SK-N-SH (cell line): ENCODE measurements at regions not wholly inside any gene's neighbourhood (a gene's known extent, or its start where the extent isn't known, plus 50 kb on each side); places are given as distances from the start of the nearest gene placed in this dataset.

Source experiments
- CTCF ChIA-PET: fragments of 300-600, 350-600 bp; formaldehyde crosslinking; extraction: SDS; loops from one replicate; lab custom pipeline; 2021; lab: Yijun Ruan, JAX
- POLR2A ChIA-PET: fragments of 350-600 bp; sonication (Branson Sonifier 250); formaldehyde crosslinking; extraction: SDS; loops from one replicate; lab custom pipeline; 2020; ENCODE audit warnings: antibody characterized with exemption, inconsistent platforms; lab: Yijun Ruan, JAX
- DNase-seq: peaks from one replicate; pipeline ENCODE4 v3.0.0; 2012
- H2AFZ ChIP-seq: fragments of 200-600 bp; sonication (generic); 2 replicates; pipeline ENCODE4 v1.8.1; 2016; ENCODE audit warnings: antibody characterized with exemption, mild to moderate bottlenecking, low read depth
- H3F3A ChIP-seq: fragments of 200-600 bp; sonication (generic); replicated peaks from 2 replicates; pipeline ENCODE3; 2016; ENCODE audit warnings: antibody characterized with exemption, mild to moderate bottlenecking; ENCODE audit not compliant: insufficient read depth
- H3K27ac ChIP-seq, 2 experiments: fragments of 200-500 bp in 1 of 2; fragments of 200-600 bp in 1 of 2; sonication (Bioruptor generic) in 1 of 2; sonication (generic), shearing (Covaris generic) in 1 of 2; 2 replicates each; pipeline versions ENCODE4 v1.5.1 to v1.6.1; 2014 to 2016; ENCODE audit warnings: low read depth in 2 of 2, inconsistent platforms in 1 of 2, low read length in 1 of 2, mild to moderate bottlenecking in 1 of 2, mixed read lengths in 1 of 2
- H3K27me3 ChIP-seq: fragments of 200-600 bp; sonication (generic), shearing (Covaris generic); 2 replicates; pipeline ENCODE4 v1.6.1; 2016; ENCODE audit warnings: mixed run types; ENCODE audit not compliant: insufficient read depth
- H3K36me3 ChIP-seq, 2 experiments: fragments of 200-500 bp in 1 of 2; fragments of 200-600 bp in 1 of 2; sonication (Bioruptor generic) in 1 of 2; sonication (generic) in 1 of 2; replicated peaks in 1 of 2; 2 replicates each; pipeline versions ENCODE3 to v1.5.1; 2014 to 2016; ENCODE audit warnings: low read length in 1 of 2, mild to moderate bottlenecking in 1 of 2; ENCODE audit not compliant: insufficient read depth in 2 of 2, control insufficient read depth in 1 of 2
- H3K4me1 ChIP-seq, 2 experiments: fragments of 200-500 bp in 1 of 2; fragments of 200-600 bp in 1 of 2; sonication (Bioruptor generic) in 1 of 2; sonication (generic), shearing (Covaris generic) in 1 of 2; 2 replicates each; pipeline versions ENCODE4 v1.5.1 to v1.6.1; 2014 to 2016; ENCODE audit warnings: low read depth in 1 of 2, low read length in 1 of 2, mixed run types in 1 of 2; ENCODE audit not compliant: insufficient read depth in 2 of 2, control insufficient read depth in 1 of 2
- H3K4me2 ChIP-seq: fragments of 200-600 bp; sonication (generic), shearing (Covaris generic); 2 replicates; pipeline ENCODE4 v1.6.1; 2017; ENCODE audit warnings: mixed run types
- H3K4me3 ChIP-seq, 2 experiments: fragments of 200-500 bp in 1 of 2; fragments of 200-600 bp in 1 of 2; sonication (Bioruptor generic) in 1 of 2; sonication (generic), shearing (Covaris generic) in 1 of 2; 2 replicates each; pipeline versions ENCODE4 v1.5.1 to v1.8.1; 2014 to 2016; ENCODE audit warnings: low read depth in 2 of 2, inconsistent platforms in 1 of 2, low read length in 1 of 2, mild to moderate bottlenecking in 1 of 2, mixed read lengths in 1 of 2, moderate library complexity in 1 of 2
- H3K79me2 ChIP-seq: fragments of 200-600 bp; sonication (generic); 2 replicates; pipeline ENCODE4 v1.8.1; 2017; ENCODE audit warnings: mild to moderate bottlenecking; ENCODE audit not compliant: insufficient read depth
- H3K9ac ChIP-seq: fragments of 200-600 bp; sonication (generic); 2 replicates; pipeline ENCODE4 v1.6.1; 2017; ENCODE audit warnings: mixed run types
- H3K9me2 ChIP-seq: fragments of 200-600 bp; sonication (generic); 2 replicates; pipeline ENCODE4 v1.6.1; 2017; ENCODE audit warnings: mixed run types
- H3K9me3 ChIP-seq: fragments of 200-600 bp; sonication (generic); 2 replicates; pipeline ENCODE4 v1.6.1; 2017; ENCODE audit warnings: mixed run types, mild to moderate bottlenecking, moderate library complexity
- H4K20me1 ChIP-seq: fragments of 200-600 bp; sonication (generic); 2 replicates; pipeline ENCODE4 v1.6.1; 2017; ENCODE audit warnings: mild to moderate bottlenecking, mixed run types; ENCODE audit not compliant: insufficient read depth
- CHD2 ChIP-seq: fragments of 150-350 bp; IDR thresholded peaks from 2 replicates; pipeline ENCODE4 v1.6.1; 2018; ENCODE audit warnings: low read length; ENCODE audit not compliant: partially characterized antibody
- CTCF ChIP-seq: fragments of 200-600 bp; sonication (generic); IDR thresholded peaks from 2 replicates; pipeline ENCODE4 v1.6.1; 2017; ENCODE audit warnings: antibody characterized with exemption, mild to moderate bottlenecking, moderate library complexity
- ELF1 ChIP-seq: IDR thresholded peaks from 2 replicates; pipeline ENCODE4 v1.4.0; 2012
- EP300 ChIP-seq, 2 experiments: IDR thresholded peaks; 2 replicates each; pipeline versions ENCODE4 v1.4.0 to v1.6.1; 2012; ENCODE audit warnings: borderline replicate concordance in 1 of 2, low read depth in 1 of 2, low read length in 1 of 2
- FOXJ3 ChIP-seq: sonication (generic); formaldehyde crosslinking; IDR thresholded peaks from 2 replicates; pipeline ENCODE4 v1.5.1; 2020; ENCODE audit warnings: mild to moderate bottlenecking, missing genetic modification reagents
- FOXM1 ChIP-seq: IDR thresholded peaks from 2 replicates; pipeline ENCODE4 v1.4.0; 2012; ENCODE audit warnings: low read depth, mild to moderate bottlenecking
- GABPA ChIP-seq: IDR thresholded peaks from 2 replicates; pipeline ENCODE4 v1.4.0; 2012; ENCODE audit warnings: low read depth, mild to moderate bottlenecking
- JUND ChIP-seq: IDR thresholded peaks from 2 replicates; pipeline ENCODE4 v1.4.0; 2012
- MEF2A ChIP-seq: IDR thresholded peaks from 2 replicates; pipeline ENCODE4 v1.4.0; 2012; ENCODE audit warnings: low read depth, borderline replicate concordance
- NRF1 ChIP-seq: IDR thresholded peaks from 2 replicates; pipeline ENCODE4 v1.6.1; 2012; ENCODE audit warnings: low read depth, mild to moderate bottlenecking, low read length
- POLR2AphosphoS5 ChIP-seq: IDR thresholded peaks from 2 replicates; pipeline ENCODE4 v1.6.1; 2012; ENCODE audit warnings: low read depth, low read length
- RAD21 ChIP-seq: IDR thresholded peaks from 2 replicates; pipeline ENCODE4 v1.6.1; 2012; ENCODE audit warnings: mild to moderate bottlenecking, low read length
- RCOR1 ChIP-seq: fragments of 150-350 bp; IDR thresholded peaks from 2 replicates; pipeline ENCODE4 v1.6.1; 2017; ENCODE audit warnings: antibody characterized with exemption, low read length
- REST ChIP-seq: IDR thresholded peaks from 2 replicates; pipeline ENCODE4 v1.6.1; 2012; ENCODE audit warnings: mild to moderate bottlenecking, low read depth, low read length, moderate library complexity
- RXRA ChIP-seq: IDR thresholded peaks from 2 replicates; pipeline ENCODE4 v1.4.0; 2012; ENCODE audit warnings: low read depth, mild to moderate bottlenecking, borderline replicate concordance
- SIN3A ChIP-seq: IDR thresholded peaks from 2 replicates; pipeline ENCODE4 v1.6.1; 2012; ENCODE audit warnings: low read depth, mild to moderate bottlenecking, low read length, moderate library complexity, borderline replicate concordance
- TCF12 ChIP-seq: IDR thresholded peaks from 2 replicates; pipeline ENCODE4 v1.4.0; 2012
- TEAD4 ChIP-seq: IDR thresholded peaks from 2 replicates; pipeline ENCODE4 v1.4.0; 2012; ENCODE audit warnings: mild to moderate bottlenecking, borderline replicate concordance; ENCODE audit not compliant: insufficient read depth
- USF2 ChIP-seq: fragments of 150-350 bp; IDR thresholded peaks from 2 replicates; pipeline ENCODE4 v1.6.1; 2017; ENCODE audit warnings: antibody characterized with exemption, low read length, low read depth, borderline replicate concordance
- WGBS: methylation state at CpG from one replicate; pipeline ENCODE4 v1.1.6; 2017; ENCODE audit warnings: low lambda C conversion rate; 5-methylcytosine and 5-hydroxymethylcytosine counted together
- TF ChIP-seq, protein P1 (sequence below): IDR thresholded peaks from 2 replicates; pipeline ENCODE4 v1.4.0; 2012; ENCODE audit warnings: low read depth
- TF ChIP-seq, protein P2 (sequence below): IDR thresholded peaks from 2 replicates; pipeline ENCODE4 v1.4.0; 2012; ENCODE audit warnings: low read depth, borderline replicate concordance
- TF ChIP-seq, protein P3 (sequence below): IDR thresholded peaks from 2 replicates; pipeline ENCODE4 v1.4.0; 2012; ENCODE audit warnings: low read depth, borderline replicate concordance
- TF ChIP-seq, protein P4 (sequence below): IDR thresholded peaks from 2 replicates; pipeline ENCODE4; 2012

- peak overlapping the region; percentile 51 to 95; a peak in 3 of 4 replicates for H3K27ac ChIP-seq
- no peaks in the 10 kb centered on the region for H3K27me3 ChIP-seq
- peak overlapping the region; percentile 33 for H3K4me2 ChIP-seq
- peak overlapping the region; percentile 63 for H3K9ac ChIP-seq
- peaks cover 11% of the 10 kb centered on the region for H3F3A ChIP-seq
- peak; percentile 34 for DNase-seq
- no peak overlapping the region for H3K4me3 ChIP-seq
- WGBS, result 5% methylated on average over 3 of the region's 3 CpGs
- no peaks in the 10 kb centered on the region for H3K79me2 ChIP-seq
- no peaks in the 10 kb centered on the region for H3K9me2 ChIP-seq
- H3K4me1 ChIP-seq, result peaks cover 6 to 14% of the 10 kb centered on the region in 2 experiments
- no peaks in the 10 kb centered on the region for H4K20me1 ChIP-seq
- no peaks in the 10 kb centered on the region for H3K9me3 ChIP-seq
- no peaks in the 10 kb centered on the region for H3K36me3 ChIP-seq
- CTCF ChIA-PET, result interaction anchor here (1.0 to 1.3 kb wide), 2 partner anchors 9 to 324 kb away, joined by 3 read pairs; partner anchors contain the start of gene ENC1
- POLR2A ChIA-PET, result no interaction called here
- peak overlapping the region; percentile 11; the same call in 1 of the 2 replicates for H2AFZ ChIP-seq
- TF ChIP-seq USF2 (no peak), FOXJ3 (CRISPR knock-in tag) (0 out of 2 replicates have a peak, but pooled peaks have one; percentile 19), GABPA (no peak), TEAD4 (peak; percentile 87), FOXM1 (peak; percentile 81; the same call in 1 of the 2 replicates), REST (peak; percentile 28; the same call in 1 of the 2 replicates), NRF1 (no peak), RAD21 (no peak), MEF2A (no peak), RXRA (peak; percentile 80; the same call in 1 of the 2 replicates), CTCF (no peak), CHD2 (no peak), SIN3A (no peak; the same call in 1 of the 2 replicates), TCF12 (peak; percentile 82), EP300 (IDR thresholded peaks at IDR 0.05; ENCODE audit: borderline replicate concordance in 1 of 2, low read depth in 1 of 2, low read length in 1 of 2) (peak in 1 of 2 experiments; percentile 77; a peak in 2 of 4 replicates), RCOR1 (no peak), ELF1 (no peak), JUND (no peak; the same call in none of the 2 replicates), POLR2AphosphoS5 (peak; percentile 48; the same call in 1 of the 2 replicates)
- TF ChIP-seq, protein P1, sequence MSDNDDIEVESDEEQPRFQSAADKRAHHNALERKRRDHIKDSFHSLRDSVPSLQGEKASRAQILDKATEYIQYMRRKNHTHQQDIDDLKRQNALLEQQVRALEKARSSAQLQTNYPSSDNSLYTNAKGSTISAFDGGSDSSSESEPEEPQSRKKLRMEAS, result peak; percentile 81
- TF ChIP-seq, protein P2, sequence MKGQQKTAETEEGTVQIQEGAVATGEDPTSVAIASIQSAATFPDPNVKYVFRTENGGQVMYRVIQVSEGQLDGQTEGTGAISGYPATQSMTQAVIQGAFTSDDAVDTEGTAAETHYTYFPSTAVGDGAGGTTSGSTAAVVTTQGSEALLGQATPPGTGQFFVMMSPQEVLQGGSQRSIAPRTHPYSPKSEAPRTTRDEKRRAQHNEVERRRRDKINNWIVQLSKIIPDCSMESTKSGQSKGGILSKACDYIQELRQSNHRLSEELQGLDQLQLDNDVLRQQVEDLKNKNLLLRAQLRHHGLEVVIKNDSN, result no peak
- TF ChIP-seq, protein P3, sequence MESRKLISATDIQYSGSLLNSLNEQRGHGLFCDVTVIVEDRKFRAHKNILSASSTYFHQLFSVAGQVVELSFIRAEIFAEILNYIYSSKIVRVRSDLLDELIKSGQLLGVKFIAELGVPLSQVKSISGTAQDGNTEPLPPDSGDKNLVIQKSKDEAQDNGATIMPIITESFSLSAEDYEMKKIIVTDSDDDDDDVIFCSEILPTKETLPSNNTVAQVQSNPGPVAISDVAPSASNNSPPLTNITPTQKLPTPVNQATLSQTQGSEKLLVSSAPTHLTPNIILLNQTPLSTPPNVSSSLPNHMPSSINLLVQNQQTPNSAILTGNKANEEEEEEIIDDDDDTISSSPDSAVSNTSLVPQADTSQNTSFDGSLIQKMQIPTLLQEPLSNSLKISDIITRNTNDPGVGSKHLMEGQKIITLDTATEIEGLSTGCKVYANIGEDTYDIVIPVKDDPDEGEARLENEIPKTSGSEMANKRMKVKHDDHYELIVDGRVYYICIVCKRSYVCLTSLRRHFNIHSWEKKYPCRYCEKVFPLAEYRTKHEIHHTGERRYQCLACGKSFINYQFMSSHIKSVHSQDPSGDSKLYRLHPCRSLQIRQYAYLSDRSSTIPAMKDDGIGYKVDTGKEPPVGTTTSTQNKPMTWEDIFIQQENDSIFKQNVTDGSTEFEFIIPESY, result peak; percentile 42; the same call in 1 of the 2 replicates
- TF ChIP-seq, protein P4, sequence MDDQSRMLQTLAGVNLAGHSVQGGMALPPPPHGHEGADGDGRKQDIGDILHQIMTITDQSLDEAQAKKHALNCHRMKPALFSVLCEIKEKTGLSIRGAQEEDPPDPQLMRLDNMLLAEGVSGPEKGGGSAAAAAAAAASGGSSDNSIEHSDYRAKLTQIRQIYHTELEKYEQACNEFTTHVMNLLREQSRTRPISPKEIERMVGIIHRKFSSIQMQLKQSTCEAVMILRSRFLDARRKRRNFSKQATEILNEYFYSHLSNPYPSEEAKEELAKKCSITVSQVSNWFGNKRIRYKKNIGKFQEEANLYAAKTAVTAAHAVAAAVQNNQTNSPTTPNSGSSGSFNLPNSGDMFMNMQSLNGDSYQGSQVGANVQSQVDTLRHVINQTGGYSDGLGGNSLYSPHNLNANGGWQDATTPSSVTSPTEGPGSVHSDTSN, result peak; percentile 60; the same call in 1 of the 2 replicates
Measured at GRCh38 chr5:74316064-74316603, 324.4 kb downstream of the ENC1 start.
